ENCODE measurements at regions not wholly inside any gene's neighbourhood (a gene's known extent, or its start where the extent isn't known, plus 50 kb on each side); places are given as distances from the start of the nearest gene placed in this dataset.
A peak's percentile ranks its signal among the peaks of the same experiment; 100 is the strongest.

DNA sequence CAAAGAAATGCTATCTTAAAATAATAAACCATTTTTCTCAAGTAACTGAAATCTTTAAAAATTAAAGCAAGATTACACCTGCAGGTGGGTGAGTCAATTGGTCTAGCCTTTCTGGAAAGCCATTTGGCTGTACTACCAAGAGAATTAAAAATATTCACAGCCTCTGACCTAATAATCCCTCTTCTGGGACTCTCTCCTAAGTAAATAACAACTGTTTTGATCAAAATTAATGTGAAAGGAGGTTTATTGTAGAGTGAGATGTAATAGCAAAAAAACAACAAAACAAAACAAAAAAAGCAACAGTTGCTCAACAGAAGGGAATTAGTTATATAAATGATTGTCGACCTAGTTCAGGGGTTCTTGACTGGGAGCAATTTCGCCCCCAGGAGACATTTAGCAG, 89.0 kb downstream of the GEMIN8 start:
- no peak for DNase-seq
- no peak overlapping the region for H3K4me3 Mint-ChIP-seq (ENCODE audit: low read depth, unreplicated experiment)
- no TSS peak for BruUV-seq (replicated peaks)
- no peaks in the 10 kb centered on the region for H3K9me3 Mint-ChIP-seq (ENCODE audit: low read depth, unreplicated experiment)
- peaks cover 12% of the 10 kb centered on the region for H3K36me3 Mint-ChIP-seq (ENCODE audit: insufficient read depth, unreplicated experiment)
- CTCF ChIA-PET = no interaction called here
- H3K27ac Mint-ChIP-seq (ENCODE audit: unreplicated experiment) = no peak overlapping the region
- intact Hi-C loops (cut with micrococcal nuclease; ENCODE audit: unreplicated experiment) = no loop called here
- TF ChIP-seq, protein P1, sequence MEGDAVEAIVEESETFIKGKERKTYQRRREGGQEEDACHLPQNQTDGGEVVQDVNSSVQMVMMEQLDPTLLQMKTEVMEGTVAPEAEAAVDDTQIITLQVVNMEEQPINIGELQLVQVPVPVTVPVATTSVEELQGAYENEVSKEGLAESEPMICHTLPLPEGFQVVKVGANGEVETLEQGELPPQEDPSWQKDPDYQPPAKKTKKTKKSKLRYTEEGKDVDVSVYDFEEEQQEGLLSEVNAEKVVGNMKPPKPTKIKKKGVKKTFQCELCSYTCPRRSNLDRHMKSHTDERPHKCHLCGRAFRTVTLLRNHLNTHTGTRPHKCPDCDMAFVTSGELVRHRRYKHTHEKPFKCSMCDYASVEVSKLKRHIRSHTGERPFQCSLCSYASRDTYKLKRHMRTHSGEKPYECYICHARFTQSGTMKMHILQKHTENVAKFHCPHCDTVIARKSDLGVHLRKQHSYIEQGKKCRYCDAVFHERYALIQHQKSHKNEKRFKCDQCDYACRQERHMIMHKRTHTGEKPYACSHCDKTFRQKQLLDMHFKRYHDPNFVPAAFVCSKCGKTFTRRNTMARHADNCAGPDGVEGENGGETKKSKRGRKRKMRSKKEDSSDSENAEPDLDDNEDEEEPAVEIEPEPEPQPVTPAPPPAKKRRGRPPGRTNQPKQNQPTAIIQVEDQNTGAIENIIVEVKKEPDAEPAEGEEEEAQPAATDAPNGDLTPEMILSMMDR (IDR thresholded peaks at IDR 0.05; ENCODE audit: unreplicated experiment) = no peak
- peaks cover 12% of the 10 kb centered on the region for H3K27me3 Mint-ChIP-seq (ENCODE audit: unreplicated experiment)
- H3K4me1 Mint-ChIP-seq (ENCODE audit: low read depth, unreplicated experiment) = no peaks in the 10 kb centered on the region

DNA sequence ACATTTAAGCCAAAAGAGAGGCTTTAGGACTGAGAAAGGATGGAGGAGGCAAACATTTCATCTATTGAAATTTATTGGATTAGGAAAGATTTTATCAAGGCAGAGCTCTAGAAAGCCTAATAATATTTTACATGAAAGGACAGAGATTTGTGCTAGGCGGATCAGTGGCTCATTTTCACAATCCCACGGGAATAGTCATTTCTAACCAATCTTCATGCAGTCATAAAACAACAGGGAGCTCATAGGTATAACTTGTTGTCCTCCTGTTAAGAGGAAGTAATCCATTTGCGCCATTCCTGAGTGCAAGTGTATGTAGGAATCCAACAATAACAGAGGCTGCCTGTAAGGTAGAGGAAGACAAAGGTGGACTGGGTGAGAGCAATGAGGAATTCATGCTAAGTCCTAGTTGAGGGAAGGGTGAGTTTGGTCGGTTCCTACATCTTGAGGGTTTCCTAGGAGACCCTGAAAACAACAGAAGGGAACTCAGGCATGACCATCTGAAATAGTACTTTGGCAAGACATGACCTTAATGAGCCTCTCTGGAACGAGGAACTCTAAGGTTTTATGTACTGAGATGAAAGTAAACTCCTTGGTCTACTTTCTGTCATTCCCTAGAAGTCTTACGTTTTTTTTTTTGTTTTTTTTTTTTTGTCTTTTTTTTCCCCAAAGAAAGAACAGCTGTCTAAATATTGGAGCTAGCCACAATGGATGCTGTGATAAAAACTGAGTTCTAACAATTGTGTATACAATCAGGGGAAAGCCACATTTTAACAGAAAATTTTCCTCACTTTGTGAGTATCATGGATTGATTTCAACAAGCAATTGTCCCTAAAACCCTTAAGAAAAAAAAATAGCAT, 89.7 kb downstream of the GEMIN8 start:
- H3K27me3 Mint-ChIP-seq (ENCODE audit: unreplicated experiment) = peaks cover 12% of the 10 kb centered on the region
- H3K9me3 Mint-ChIP-seq (ENCODE audit: low read depth, unreplicated experiment) = no peaks in the 10 kb centered on the region
- H3K4me1 Mint-ChIP-seq (ENCODE audit: low read depth, unreplicated experiment) = no peaks in the 10 kb centered on the region
- DNase-seq = no peak
- H3K36me3 Mint-ChIP-seq (ENCODE audit: insufficient read depth, unreplicated experiment) = peaks cover 12% of the 10 kb centered on the region
- CTCF ChIA-PET = interaction anchor here (0.6 kb wide), 1 partner anchor 804 kb away, joined by 3 read pairs; no protein-coding TSS in a partner anchor
- no TSS peak for BruUV-seq (replicated peaks)
- no peak overlapping the region for H3K4me3 Mint-ChIP-seq (ENCODE audit: low read depth, unreplicated experiment)
- no peak overlapping the region for H3K27ac Mint-ChIP-seq (ENCODE audit: unreplicated experiment)
- intact Hi-C loops (cut with micrococcal nuclease; ENCODE audit: unreplicated experiment) = loop anchor here (10.0 kb wide), 2 partner anchors 85 to 185 kb away; partner anchors contain the start of gene GEMIN8
- TF ChIP-seq, protein P1 (IDR thresholded peaks at IDR 0.05; ENCODE audit: unreplicated experiment) = no peak

DNA sequence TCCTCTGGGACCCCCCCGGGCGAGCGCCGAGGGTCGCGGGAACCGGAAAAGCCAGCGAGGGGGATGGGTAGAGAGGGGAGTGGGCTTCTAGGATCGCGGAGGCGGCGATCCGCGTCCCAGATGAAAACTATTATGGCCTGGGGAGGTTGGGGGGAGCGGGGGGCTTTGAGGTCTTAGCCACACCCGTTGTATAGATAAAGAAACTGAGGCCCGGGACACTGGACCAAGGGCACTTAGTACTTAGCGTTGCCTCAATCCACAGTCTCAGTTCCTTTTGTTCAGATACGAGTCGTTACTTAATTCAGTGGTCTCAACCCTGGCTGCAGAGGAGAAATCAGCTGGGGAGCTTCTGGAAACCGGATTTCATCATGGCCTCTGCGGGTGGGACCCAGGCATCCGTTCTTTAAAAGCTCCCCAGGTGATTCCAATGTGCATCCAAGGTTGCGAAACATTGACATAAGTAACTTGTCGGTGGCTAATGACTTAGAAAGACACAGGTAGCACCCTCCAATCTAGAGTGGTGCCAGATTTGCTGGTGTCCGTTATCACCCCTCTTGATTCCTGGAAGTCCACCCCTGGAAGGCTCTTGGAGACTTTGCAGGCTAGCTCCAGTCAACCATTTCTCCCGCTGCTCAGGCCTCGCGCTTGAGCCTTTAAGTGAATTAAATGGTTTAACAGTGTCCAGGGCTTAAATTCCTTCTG, 90.7 kb downstream of the GEMIN8 start:
- Mint-ChIP-seq H3K4me1 (ENCODE audit: low read depth, unreplicated experiment) (no peaks in the 10 kb centered on the region), H3K27me3 (ENCODE audit: unreplicated experiment) (peaks cover 8% of the 10 kb centered on the region), H3K9me3 (ENCODE audit: low read depth, unreplicated experiment) (no peaks in the 10 kb centered on the region), H3K27ac (ENCODE audit: unreplicated experiment) (no peak overlapping the region), H3K36me3 (ENCODE audit: insufficient read depth, unreplicated experiment) (peaks cover 12% of the 10 kb centered on the region), H3K4me3 (ENCODE audit: low read depth, unreplicated experiment) (peak overlapping the region; percentile 80)
- intact Hi-C loops (cut with micrococcal nuclease; ENCODE audit: unreplicated experiment) = loop anchor here (10.0 kb wide), 2 partner anchors 86 to 184 kb away; partner anchors contain the start of gene GEMIN8
- no TSS peak for BruUV-seq (replicated peaks)
- DNase-seq = no peak
- TF ChIP-seq, protein P1 (IDR thresholded peaks at IDR 0.05; ENCODE audit: unreplicated experiment) = no peak
- CTCF ChIA-PET = interaction anchor here (0.6 kb wide), 1 partner anchor 805 kb away, joined by 3 read pairs; no protein-coding TSS in a partner anchor

DNA sequence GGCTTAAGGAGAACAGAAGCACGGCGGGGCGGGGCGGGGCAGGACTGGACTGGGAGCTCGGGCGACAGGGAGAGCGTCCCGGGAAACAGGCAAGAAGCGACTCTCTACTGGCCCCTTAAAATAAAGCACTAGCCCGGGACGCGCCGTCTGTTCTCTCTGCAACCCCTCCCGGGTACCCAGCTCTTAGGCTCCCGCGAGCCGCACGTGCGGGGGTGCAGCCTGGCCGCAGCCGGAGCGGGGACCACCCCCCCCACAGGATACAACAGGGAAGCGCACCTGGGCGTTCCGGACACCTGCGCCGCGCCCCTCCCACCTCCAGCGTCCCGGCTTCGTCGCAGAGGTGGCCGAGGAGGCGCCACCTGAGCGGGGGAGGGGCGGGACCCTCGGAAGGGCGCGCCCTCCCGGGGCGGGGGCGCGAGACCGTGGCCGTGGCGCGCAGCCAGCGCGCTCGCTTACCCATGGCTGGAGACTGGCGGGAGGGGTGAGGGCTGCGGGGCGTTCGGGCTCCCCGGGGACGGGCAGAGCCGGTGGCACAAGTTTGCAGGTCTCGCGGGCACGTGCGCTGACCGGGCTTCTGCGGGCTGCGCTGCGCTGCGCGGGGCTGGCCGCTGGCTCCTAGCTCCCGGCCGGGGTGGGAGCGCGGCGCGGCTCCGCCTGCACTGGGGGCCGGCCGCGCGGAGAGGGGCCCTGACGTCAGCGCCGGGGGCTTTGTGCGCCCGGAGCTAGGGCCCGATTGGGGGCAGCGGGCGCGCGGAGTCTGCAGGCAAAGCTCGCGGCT, 91.5 kb downstream of the GEMIN8 start:
- CTCF ChIA-PET = interaction anchor here (0.7 kb wide), 1 partner anchor 10 kb away, joined by 4 read pairs; no protein-coding TSS in a partner anchor
- BruUV-seq (replicated peaks) = no TSS peak
- Mint-ChIP-seq H3K27me3 (ENCODE audit: unreplicated experiment) (peaks cover under 1% of the 10 kb centered on the region), H3K4me3 (ENCODE audit: low read depth, unreplicated experiment) (peak overlapping the region; percentile 80), H3K36me3 (ENCODE audit: insufficient read depth, unreplicated experiment) (peaks cover 8% of the 10 kb centered on the region), H3K9me3 (ENCODE audit: low read depth, unreplicated experiment) (no peaks in the 10 kb centered on the region), H3K4me1 (ENCODE audit: low read depth, unreplicated experiment) (no peaks in the 10 kb centered on the region), H3K27ac (ENCODE audit: unreplicated experiment) (no peak overlapping the region)
- intact Hi-C loops (cut with micrococcal nuclease; ENCODE audit: unreplicated experiment) = loop anchor here (10.0 kb wide), 2 partner anchors 87 to 183 kb away; partner anchors contain the start of gene GEMIN8
- DNase-seq = peak; percentile 72
- TF ChIP-seq, protein P1 (IDR thresholded peaks at IDR 0.05; ENCODE audit: unreplicated experiment) = no peak

Data from Calu3 (cell line).